Osteocyte (in vitro differentiated cells): ENCODE measurements at regions not wholly inside any gene's neighbourhood (a gene's known extent, or its start where the extent isn't known, plus 50 kb on each side); places are given as distances from the start of the nearest gene placed in this dataset.

ENCODE experiments used
- DNase-seq: peaks from one replicate; pipeline ENCODE4 v3.0.0; 2021; ENCODE audit warnings: mixed read lengths; ENCODE audit not compliant: unreplicated experiment; ENCODE audit errors: extremely low spot score
- H3K27ac Mint-ChIP-seq: one replicate; pipeline ENCODE4 v1.8.0; 2021; ENCODE audit warnings: mild to moderate bottlenecking, mixed read lengths; ENCODE audit not compliant: unreplicated experiment
- H3K27me3 Mint-ChIP-seq: one replicate; pipeline ENCODE4 v1.8.0; 2021; ENCODE audit warnings: mixed read lengths; ENCODE audit not compliant: unreplicated experiment
- H3K36me3 Mint-ChIP-seq: one replicate; pipeline ENCODE4 v1.8.0; 2021; ENCODE audit warnings: mixed read lengths; ENCODE audit not compliant: unreplicated experiment
- H3K4me1 Mint-ChIP-seq: one replicate; pipeline ENCODE4 v1.8.0; 2021; ENCODE audit warnings: mixed read lengths; ENCODE audit not compliant: unreplicated experiment
- H3K4me3 Mint-ChIP-seq: one replicate; pipeline ENCODE4 v1.8.0; 2021; ENCODE audit warnings: mild to moderate bottlenecking, moderate library complexity, mixed read lengths; ENCODE audit not compliant: unreplicated experiment
- H3K9me3 Mint-ChIP-seq: one replicate; pipeline ENCODE4 v1.8.0; 2021; ENCODE audit warnings: mixed read lengths; ENCODE audit not compliant: unreplicated experiment
- CTCF ChIP-seq: fragments of 200-600 bp; sonication (generic); IDR thresholded peaks from 2 replicates; pipeline ENCODE4 v1.5.0; 2021; ENCODE audit warnings: antibody characterized with exemption, mild to moderate bottlenecking, moderate library complexity

DNA sequence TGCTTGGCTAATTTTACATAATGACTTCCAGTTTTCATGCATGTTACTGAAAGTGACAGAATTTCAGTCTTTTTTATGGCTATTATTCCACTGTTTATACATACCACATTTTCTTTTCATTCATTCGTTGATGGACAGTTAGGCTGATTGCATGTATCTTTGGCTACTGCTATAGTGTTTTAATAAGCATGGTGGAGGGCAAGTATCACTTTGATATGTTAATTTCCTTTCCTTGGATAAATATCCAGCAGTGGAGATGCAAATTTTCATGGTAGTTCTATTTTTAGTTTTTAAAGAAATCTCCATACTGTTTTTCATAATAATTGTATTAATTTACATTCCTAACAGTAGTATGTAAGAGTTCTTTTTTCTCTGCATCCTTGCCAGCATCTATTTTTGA, 297.9 kb downstream of the PRR16 start:
- H3K36me3 Mint-ChIP-seq, result peaks cover 4% of the 10 kb centered on the region
- DNase-seq, result no peak
- TF ChIP-seq CTCF, result no peak
- H3K4me3 Mint-ChIP-seq, result no peak overlapping the region
- peaks cover 11% of the 10 kb centered on the region for H3K4me1 Mint-ChIP-seq
- no peak overlapping the region for H3K27ac Mint-ChIP-seq
- no peaks in the 10 kb centered on the region for H3K27me3 Mint-ChIP-seq
- peaks cover 7% of the 10 kb centered on the region for H3K9me3 Mint-ChIP-seq

DNA sequence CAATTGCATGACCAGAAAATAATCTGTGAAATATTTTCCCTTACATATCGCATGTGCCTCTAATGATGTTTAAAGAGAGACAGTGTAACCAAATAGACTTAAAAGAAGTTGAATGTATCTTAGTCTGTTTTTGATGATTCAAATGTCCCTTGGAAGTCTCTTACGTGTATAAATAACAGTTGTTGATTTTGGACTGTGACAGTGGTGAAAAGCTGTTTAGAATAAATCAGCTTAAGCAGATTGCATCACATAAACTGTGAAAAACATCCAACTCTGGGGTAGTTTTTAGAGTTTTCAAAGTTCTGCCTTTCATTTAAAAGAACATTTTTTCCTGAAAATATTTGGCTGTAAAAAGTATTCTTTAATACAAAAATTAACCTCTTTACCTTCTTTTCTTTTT, 301.1 kb downstream of the PRR16 start:
- no peak for TF ChIP-seq CTCF
- Mint-ChIP-seq H3K36me3 (peaks cover 4% of the 10 kb centered on the region), H3K27me3 (no peaks in the 10 kb centered on the region), H3K4me3 (no peak overlapping the region), H3K4me1 (peaks cover 16% of the 10 kb centered on the region), H3K9me3 (peaks cover 7% of the 10 kb centered on the region), H3K27ac (peak overlapping the region; percentile 32)
- no peak for DNase-seq

DNA sequence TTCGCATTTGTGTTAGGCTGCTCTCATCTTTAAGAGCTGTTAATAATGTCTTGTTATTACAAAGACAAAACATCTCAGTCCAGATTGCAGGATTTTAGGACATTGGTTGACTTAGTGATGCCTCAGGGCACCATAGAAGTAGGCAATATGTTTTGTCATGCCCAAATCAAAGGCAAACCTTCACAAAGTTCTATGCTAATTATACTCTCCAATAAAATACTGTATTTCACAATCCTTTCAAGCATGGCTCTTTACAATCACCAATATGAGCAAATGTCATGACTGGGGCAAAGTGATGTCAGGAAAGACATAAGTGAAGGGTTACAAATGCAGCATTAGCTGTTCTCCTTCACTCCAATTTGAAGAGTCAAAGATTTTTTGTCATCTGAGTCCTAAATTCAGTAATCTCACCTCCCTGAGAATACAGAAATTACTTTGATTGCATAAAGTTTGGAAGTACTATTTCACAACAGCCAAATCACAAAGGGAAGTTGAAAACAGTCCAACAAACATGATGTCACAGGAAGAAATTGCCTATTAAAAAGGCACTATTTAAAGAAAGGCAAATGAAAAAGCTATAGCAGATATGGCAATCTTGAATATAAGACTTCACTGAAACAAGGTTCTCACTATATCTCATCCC, 303.2 kb downstream of the PRR16 start:
- Mint-ChIP-seq H3K27ac (no peak overlapping the region), H3K27me3 (no peaks in the 10 kb centered on the region), H3K36me3 (peaks cover 4% of the 10 kb centered on the region), H3K9me3 (peaks cover 14% of the 10 kb centered on the region), H3K4me1 (peaks cover 16% of the 10 kb centered on the region), H3K4me3 (no peak overlapping the region)
- no peak for TF ChIP-seq CTCF
- no peak for DNase-seq

GRCh38 chr5:120769312-120769872, 305.3 kb downstream of the PRR16 start:
- no peak for TF ChIP-seq CTCF
- Mint-ChIP-seq H3K4me1 (peaks cover 16% of the 10 kb centered on the region), H3K27ac (no peak overlapping the region), H3K4me3 (no peak overlapping the region), H3K27me3 (no peaks in the 10 kb centered on the region), H3K9me3 (peaks cover 13% of the 10 kb centered on the region), H3K36me3 (no peaks in the 10 kb centered on the region)
- DNase-seq, result no peak

GRCh38 chr5:120771202-120771601, 307.1 kb downstream of the PRR16 start:
- peaks cover 17% of the 10 kb centered on the region for H3K9me3 Mint-ChIP-seq
- no peak overlapping the region for H3K4me3 Mint-ChIP-seq
- peaks cover 5% of the 10 kb centered on the region for H3K4me1 Mint-ChIP-seq
- no peaks in the 10 kb centered on the region for H3K27me3 Mint-ChIP-seq
- TF ChIP-seq CTCF, result no peak
- no peaks in the 10 kb centered on the region for H3K36me3 Mint-ChIP-seq
- H3K27ac Mint-ChIP-seq, result no peak overlapping the region
- DNase-seq, result no peak
